Dedifferentiated amniotic fluid mesenchymal stem cell (primary cell): ENCODE measurements at regions not wholly inside any gene's neighbourhood (a gene's known extent, or its start where the extent isn't known, plus 50 kb on each side); places are given as distances from the start of the nearest gene placed in this dataset.
A peak's percentile ranks its signal among the peaks of the same experiment; 100 is the strongest.

Experiments
- DNase-seq: peaks from one replicate; pipeline ENCODE4 v3.0.0-alpha.2; 2016; ENCODE audit errors: extremely low spot score

- DNase-seq = no peak
These were observed 163.5 kb downstream of the GLI2 start for GRCh38 chr2:120898961-120899750.

GRCh38 chr2:120899771-120900170 lies 164.1 kb downstream of the GLI2 start:
- DNase-seq = no peak

GRCh38 chr2:120901201-120901600 lies 165.5 kb downstream of the GLI2 start:
- DNase-seq = no peak

GRCh38 chr2:120902592-120902991 lies 166.9 kb downstream of the GLI2 start:
- DNase-seq = no peak

- DNase-seq = no peak
These were observed 168.7 kb downstream of the GLI2 start for GRCh38 chr2:120904379-120904778.

GRCh38 chr2:120904830-120905234 lies 169.2 kb downstream of the GLI2 start:
- no peak for DNase-seq

GRCh38 chr2:120905298-120905697 lies 169.6 kb downstream of the GLI2 start:
- no peak for DNase-seq

- no peak for DNase-seq
These were observed 170.3 kb downstream of the GLI2 start for GRCh38 chr2:120905824-120906571.

GRCh38 chr2:120906914-120907313 lies 171.2 kb downstream of the GLI2 start:
- no peak for DNase-seq

GRCh38 chr2:120907822-120908221 lies 172.2 kb downstream of the GLI2 start:
- no peak for DNase-seq

GRCh38 chr2:120908314-120908975 lies 172.8 kb downstream of the GLI2 start:
- DNase-seq = no peak

- no peak for DNase-seq
These were observed 173.4 kb downstream of the GLI2 start for GRCh38 chr2:120909102-120909501.

- DNase-seq = no peak
These were observed 174.5 kb downstream of the GLI2 start for GRCh38 chr2:120910164-120910563.

GRCh38 chr2:120910956-120911951 lies 175.6 kb downstream of the GLI2 start:
- DNase-seq = no peak

- peak; percentile 80 for DNase-seq
These were observed 176.7 kb downstream of the GLI2 start for GRCh38 chr2:120912101-120912985.

GRCh38 chr2:120913972-120914838 lies 178.5 kb downstream of the GLI2 start:
- no peak for DNase-seq

- DNase-seq = peak; percentile 51
These were observed 179.3 kb downstream of the GLI2 start for GRCh38 chr2:120914839-120915521.

GRCh38 chr2:120915670-120916069 lies 180.0 kb downstream of the GLI2 start:
- DNase-seq = no peak

GRCh38 chr2:120916446-120916845 lies 180.8 kb downstream of the GLI2 start:
- DNase-seq = no peak
